ENCODE measurements at regions not wholly inside any gene's neighbourhood (a gene's known extent, or its start where the extent isn't known, plus 50 kb on each side); places are given as distances from the start of the nearest gene placed in this dataset.

DNA sequence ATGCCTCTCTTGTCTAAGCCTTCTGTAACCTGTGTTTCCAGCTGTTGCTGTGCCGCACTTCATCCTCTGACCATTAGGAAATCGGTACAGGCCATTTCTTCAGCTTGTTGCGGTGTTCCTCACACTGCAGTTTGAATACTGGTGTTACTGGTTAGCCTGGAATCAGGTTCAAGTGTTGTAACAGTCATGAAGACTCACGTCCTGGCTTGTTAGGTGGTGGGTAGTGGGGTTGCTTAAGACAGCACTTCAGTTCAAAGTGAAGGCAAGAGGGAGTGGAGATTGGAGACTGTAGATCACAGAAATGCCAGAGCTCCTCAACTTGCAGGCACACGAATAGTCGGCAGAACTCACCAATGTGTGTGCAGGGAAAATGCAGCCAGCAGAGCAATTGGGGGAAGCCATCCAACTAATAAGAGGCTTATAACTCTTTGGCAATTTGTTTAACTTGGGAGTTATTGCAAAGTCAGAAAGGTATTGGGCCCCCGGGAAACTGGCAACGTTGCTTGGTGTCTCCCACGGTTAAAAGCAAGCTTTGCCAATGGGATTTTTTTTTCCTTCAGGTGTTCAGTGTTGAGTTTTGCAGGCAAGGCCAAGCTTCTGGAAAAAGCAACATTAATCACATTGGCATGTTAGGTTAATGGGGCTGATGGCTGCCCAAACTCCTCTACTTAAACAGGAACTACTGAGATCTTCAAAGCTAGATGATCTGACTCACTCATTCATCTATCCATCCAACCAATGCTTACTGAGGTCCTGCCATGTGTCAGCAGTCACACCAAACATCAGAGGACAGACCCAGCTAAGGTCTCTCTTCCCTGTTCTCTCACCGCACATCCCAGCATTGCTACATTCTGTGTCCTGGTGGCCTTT is 380.9 kb downstream of the GATA3 start:
- Mint-ChIP-seq H3K4me3 (no peak overlapping the region), H3K27me3 (no peaks in the 10 kb centered on the region), H3K27ac (no peak overlapping the region), H3K36me3 (ENCODE audit: low read depth) (no peaks in the 10 kb centered on the region), H3K4me1 (peaks cover 27% of the 10 kb centered on the region)
- ATAC-seq (no peak), DNase-seq (no peak)
- H3K9me3 ChIP-seq (ENCODE audit: control insufficient read depth, low read length, poor library complexity, severe bottlenecking): no peaks in the 10 kb centered on the region

- H3K4me3 Mint-ChIP-seq: no peak overlapping the region
- peak overlapping the region; percentile 87 for H3K27ac Mint-ChIP-seq
Measured at GRCh38 chr10:8437896-8438295, 383.4 kb downstream of the GATA3 start.

GRCh38 chr10:8438603-8439002 is 384.1 kb downstream of the GATA3 start:
- H3K4me1 Mint-ChIP-seq: peaks cover 25% of the 10 kb centered on the region
- peak overlapping the region; percentile 28 for H3K4me3 Mint-ChIP-seq
- no peaks in the 10 kb centered on the region for H3K27me3 Mint-ChIP-seq
- no peaks in the 10 kb centered on the region for H3K36me3 Mint-ChIP-seq (ENCODE audit: low read depth)
- H3K27ac Mint-ChIP-seq: peak overlapping the region; percentile 87
- ATAC-seq (peak; percentile 89), DNase-seq (no peak)
- H3K9me3 ChIP-seq (ENCODE audit: control insufficient read depth, low read length, poor library complexity, severe bottlenecking): no peaks in the 10 kb centered on the region

More at GRCh38 chr10:8437896-8438295, 383.4 kb downstream of the GATA3 start:
- H3K9me3 ChIP-seq (ENCODE audit: control insufficient read depth, low read length, poor library complexity, severe bottlenecking): no peaks in the 10 kb centered on the region
- no peak for ATAC-seq
- Mint-ChIP-seq H3K36me3 (ENCODE audit: low read depth) (no peaks in the 10 kb centered on the region), H3K27me3 (no peaks in the 10 kb centered on the region), H3K4me1 (peaks cover 25% of the 10 kb centered on the region)
- no peak for DNase-seq

- H3K4me3 Mint-ChIP-seq: peak overlapping the region; percentile 28
- no peaks in the 10 kb centered on the region for H3K9me3 ChIP-seq (ENCODE audit: control insufficient read depth, low read length, poor library complexity, severe bottlenecking)
- ATAC-seq (no peak), DNase-seq (no peak)
- H3K4me1 Mint-ChIP-seq: peaks cover 25% of the 10 kb centered on the region
- H3K36me3 Mint-ChIP-seq (ENCODE audit: low read depth): no peaks in the 10 kb centered on the region
- H3K27ac Mint-ChIP-seq: peak overlapping the region; percentile 87
- H3K27me3 Mint-ChIP-seq: no peaks in the 10 kb centered on the region
Measured at GRCh38 chr10:8439040-8439439, 384.6 kb downstream of the GATA3 start.

- Mint-ChIP-seq H3K27me3 (no peaks in the 10 kb centered on the region), H3K4me3 (no peak overlapping the region), H3K27ac (no peak overlapping the region), H3K4me1 (peaks cover 8% of the 10 kb centered on the region), H3K36me3 (ENCODE audit: low read depth) (no peaks in the 10 kb centered on the region)
- H3K9me3 ChIP-seq (ENCODE audit: control insufficient read depth, low read length, poor library complexity, severe bottlenecking): no peaks in the 10 kb centered on the region
- ATAC-seq: peak; percentile 89
- no peak for DNase-seq
Measured at GRCh38 chr10:8444630-8445029, 390.1 kb downstream of the GATA3 start.

GRCh38 chr10:8445353-8445752 is 390.9 kb downstream of the GATA3 start:
- H3K27ac Mint-ChIP-seq: no peak overlapping the region
- ATAC-seq (no peak), DNase-seq (no peak)

GRCh38 chr10:8449909-8450308 is 395.4 kb downstream of the GATA3 start:
- Mint-ChIP-seq H3K36me3 (ENCODE audit: low read depth) (no peaks in the 10 kb centered on the region), H3K27me3 (peaks cover 11% of the 10 kb centered on the region), H3K27ac (no peak overlapping the region), H3K4me1 (peaks cover 9% of the 10 kb centered on the region), H3K4me3 (no peak overlapping the region)
- ATAC-seq (no peak), DNase-seq (no peak)
- no peaks in the 10 kb centered on the region for H3K9me3 ChIP-seq (ENCODE audit: control insufficient read depth, low read length, poor library complexity, severe bottlenecking)

More at GRCh38 chr10:8445353-8445752, 390.9 kb downstream of the GATA3 start:
- Mint-ChIP-seq H3K4me1 (peaks cover 6% of the 10 kb centered on the region), H3K36me3 (ENCODE audit: low read depth) (no peaks in the 10 kb centered on the region), H3K27me3 (no peaks in the 10 kb centered on the region), H3K4me3 (no peak overlapping the region)
- no peaks in the 10 kb centered on the region for H3K9me3 ChIP-seq (ENCODE audit: control insufficient read depth, low read length, poor library complexity, severe bottlenecking)

DNA sequence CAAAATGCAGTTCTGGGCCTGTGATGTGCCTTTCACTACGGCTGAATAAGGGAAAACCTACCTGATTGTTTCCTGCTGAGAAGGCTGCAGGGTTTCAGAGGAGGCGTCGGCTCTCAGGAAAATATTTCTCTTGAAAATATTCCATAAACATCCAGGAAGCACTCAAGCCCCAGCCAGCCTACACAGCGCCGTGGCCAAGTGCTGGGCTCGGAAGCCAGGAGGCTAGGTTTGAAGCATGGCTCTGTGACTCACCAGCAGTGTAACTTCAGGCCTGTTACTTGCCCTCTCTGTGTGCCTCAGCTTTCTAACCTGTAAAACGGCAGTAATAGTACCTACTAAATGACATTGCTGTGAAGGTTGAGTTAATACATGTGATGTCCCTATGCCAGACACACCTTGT is 399.1 kb downstream of the GATA3 start:
- Mint-ChIP-seq H3K4me3 (no peak overlapping the region), H3K27ac (peak overlapping the region; percentile 87), H3K4me1 (peaks cover 9% of the 10 kb centered on the region), H3K27me3 (peaks cover 12% of the 10 kb centered on the region), H3K36me3 (ENCODE audit: low read depth) (peaks cover 3% of the 10 kb centered on the region)
- no peaks in the 10 kb centered on the region for H3K9me3 ChIP-seq (ENCODE audit: control insufficient read depth, low read length, poor library complexity, severe bottlenecking)
- ATAC-seq (no peak), DNase-seq (no peak)

GRCh38 chr10:8454357-8454756 is 399.9 kb downstream of the GATA3 start:
- H3K27me3 Mint-ChIP-seq: peaks cover 12% of the 10 kb centered on the region
- H3K36me3 Mint-ChIP-seq (ENCODE audit: low read depth): peaks cover 3% of the 10 kb centered on the region
- DNase-seq (no peak), ATAC-seq (no peak)
- H3K4me3 Mint-ChIP-seq: no peak overlapping the region
- H3K27ac Mint-ChIP-seq: peak overlapping the region; percentile 87
- H3K4me1 Mint-ChIP-seq: peaks cover 9% of the 10 kb centered on the region
- H3K9me3 ChIP-seq (ENCODE audit: control insufficient read depth, low read length, poor library complexity, severe bottlenecking): no peaks in the 10 kb centered on the region

- Mint-ChIP-seq H3K36me3 (ENCODE audit: low read depth) (peaks cover 3% of the 10 kb centered on the region), H3K4me3 (no peak overlapping the region), H3K4me1 (peaks cover 9% of the 10 kb centered on the region), H3K27me3 (peaks cover 12% of the 10 kb centered on the region), H3K27ac (no peak overlapping the region)
- DNase-seq (no peak), ATAC-seq (no peak)
- H3K9me3 ChIP-seq (ENCODE audit: control insufficient read depth, low read length, poor library complexity, severe bottlenecking): no peaks in the 10 kb centered on the region
Measured at GRCh38 chr10:8455181-8455580, 400.7 kb downstream of the GATA3 start.

GRCh38 chr10:8456386-8456785 is 401.9 kb downstream of the GATA3 start:
- Mint-ChIP-seq H3K4me3 (no peak overlapping the region), H3K27ac (no peak overlapping the region), H3K4me1 (peaks cover 6% of the 10 kb centered on the region), H3K36me3 (ENCODE audit: low read depth) (peaks cover 3% of the 10 kb centered on the region), H3K27me3 (peaks cover 12% of the 10 kb centered on the region)
- DNase-seq: no peak
- no peaks in the 10 kb centered on the region for H3K9me3 ChIP-seq (ENCODE audit: control insufficient read depth, low read length, poor library complexity, severe bottlenecking)
- no peak for ATAC-seq

DNA sequence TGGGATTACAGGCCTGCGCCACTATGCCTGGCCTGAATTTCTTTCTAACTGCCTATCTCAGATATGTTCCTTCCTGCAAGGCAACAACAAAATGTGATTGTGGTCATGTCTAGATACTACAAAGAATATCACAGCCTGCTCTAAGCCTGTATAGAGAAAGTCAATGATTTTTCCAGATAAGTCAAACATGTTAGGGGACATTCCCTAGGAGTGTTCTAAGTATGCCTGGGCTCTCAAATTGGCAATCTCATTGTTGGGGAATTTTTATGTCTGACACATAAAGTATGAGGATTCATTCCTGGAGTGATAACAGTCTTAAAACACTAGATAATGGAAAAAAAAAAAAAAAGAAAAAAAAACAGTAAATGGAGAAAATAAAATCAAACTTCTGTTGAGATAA is 406.1 kb downstream of the GATA3 start:
- Mint-ChIP-seq H3K27me3 (peaks cover 8% of the 10 kb centered on the region), H3K4me1 (no peaks in the 10 kb centered on the region), H3K4me3 (no peak overlapping the region), H3K36me3 (ENCODE audit: low read depth) (peaks cover 8% of the 10 kb centered on the region), H3K27ac (no peak overlapping the region)
- H3K9me3 ChIP-seq (ENCODE audit: control insufficient read depth, low read length, poor library complexity, severe bottlenecking): no peaks in the 10 kb centered on the region
- DNase-seq (no peak), ATAC-seq (no peak)

- no peaks in the 10 kb centered on the region for H3K4me1 Mint-ChIP-seq
- no peak for ATAC-seq
- DNase-seq: no peak
- H3K27me3 Mint-ChIP-seq: peaks cover 14% of the 10 kb centered on the region
- peak overlapping the region; percentile 46 for H3K4me3 Mint-ChIP-seq
- no peaks in the 10 kb centered on the region for H3K9me3 ChIP-seq (ENCODE audit: control insufficient read depth, low read length, poor library complexity, severe bottlenecking)
- H3K27ac Mint-ChIP-seq: no peak overlapping the region
- peaks cover 8% of the 10 kb centered on the region for H3K36me3 Mint-ChIP-seq (ENCODE audit: low read depth)
Measured at GRCh38 chr10:8462565-8462964, 408.1 kb downstream of the GATA3 start.

GRCh38 chr10:8463853-8464252 is 409.4 kb downstream of the GATA3 start:
- H3K4me3 Mint-ChIP-seq: no peak overlapping the region
- no peak for DNase-seq
- peaks cover 14% of the 10 kb centered on the region for H3K27me3 Mint-ChIP-seq
- no peaks in the 10 kb centered on the region for H3K9me3 ChIP-seq (ENCODE audit: control insufficient read depth, low read length, poor library complexity, severe bottlenecking)
- peaks cover 8% of the 10 kb centered on the region for H3K36me3 Mint-ChIP-seq (ENCODE audit: low read depth)
- H3K27ac Mint-ChIP-seq: no peak overlapping the region
- H3K4me1 Mint-ChIP-seq: no peaks in the 10 kb centered on the region
- ATAC-seq: no peak
